Endometrium (tissue), 2 donors: ENCODE measurements at regions not wholly inside any gene's neighbourhood (a gene's known extent, or its start where the extent isn't known, plus 50 kb on each side); places are given as distances from the start of the nearest gene placed in this dataset.

Source experiments
- FAIRE-seq: peaks from 2 replicates; lab custom pipeline; 2012; peaks lifted over from hg19 to GRCh38; lab: Jason Lieb, UNC
- donor health status: control.
- donor health status: control.

GRCh38 chr12:124096869-124097434 lies 123.9 kb downstream of the ZNF664 start:
- FAIRE-seq, result no peak

GRCh38 chr12:124097701-124098100 lies 124.7 kb downstream of the ZNF664 start:
- no peak for FAIRE-seq

GRCh38 chr12:124098101-124098757 lies 125.2 kb downstream of the ZNF664 start:
- FAIRE-seq, result no peak

- FAIRE-seq, result no peak
Observed at GRCh38 chr12:124098887-124099286, 125.9 kb downstream of the ZNF664 start.

GRCh38 chr12:124099661-124100060 lies 126.6 kb downstream of the ZNF664 start:
- no peak for FAIRE-seq

- no peak for FAIRE-seq
Observed at GRCh38 chr12:124100572-124101178, 127.7 kb downstream of the ZNF664 start.

- FAIRE-seq, result no peak
Observed at GRCh38 chr12:124105546-124105945, 132.5 kb downstream of the ZNF664 start.

GRCh38 chr12:124107351-124107750 lies 134.3 kb downstream of the ZNF664 start:
- no peak for FAIRE-seq

GRCh38 chr12:124109760-124110159 lies 136.7 kb downstream of the ZNF664 start:
- FAIRE-seq, result no peak

- no peak for FAIRE-seq
Observed at GRCh38 chr12:124110372-124110883, 137.4 kb downstream of the ZNF664 start.

GRCh38 chr12:124111006-124111405 lies 138.0 kb downstream of the ZNF664 start:
- FAIRE-seq, result no peak

GRCh38 chr12:124114316-124114715 lies 141.3 kb downstream of the ZNF664 start:
- FAIRE-seq, result no peak

- no peak for FAIRE-seq
Observed at GRCh38 chr12:124115496-124115895, 142.5 kb downstream of the ZNF664 start.

- FAIRE-seq, result no peak
Observed at GRCh38 chr12:124115976-124116690, 143.1 kb downstream of the ZNF664 start.

- FAIRE-seq, result no peak
Observed at GRCh38 chr12:124120739-124121138, 147.7 kb downstream of the ZNF664 start.

- FAIRE-seq, result no peak
Observed at GRCh38 chr12:124122722-124123121, 149.7 kb downstream of the ZNF664 start.

- no peak for FAIRE-seq
Observed at GRCh38 chr12:124123296-124124000, 150.4 kb downstream of the ZNF664 start.

GRCh38 chr12:124125203-124125871 lies 152.3 kb downstream of the ZNF664 start:
- no peak for FAIRE-seq

- FAIRE-seq, result no peak
Observed at GRCh38 chr12:124126950-124127655, 154.1 kb downstream of the ZNF664 start.

GRCh38 chr12:124129132-124129531 lies 156.1 kb downstream of the ZNF664 start:
- no peak for FAIRE-seq
